HCT116 (cell line): ENCODE measurements at regions not wholly inside any gene's neighbourhood (a gene's known extent, or its start where the extent isn't known, plus 50 kb on each side); places are given as distances from the start of the nearest gene placed in this dataset.

Experiments
- ATAC-seq: fragments of 200-7000 bp; cut with Tn5 transposase; 2 replicates; pipeline ENCODE4 v1.9.1; 2020; ENCODE audit warnings: mild to moderate bottlenecking, moderate library complexity
- BruUV-seq: library from RNA; stranded (reverse); fragments of 400-500 nt; replicated peaks from 2 replicates; lab custom pipeline; 2021; lab: Mats Ljungman, UMichigan
- CTCF ChIA-PET: fragments of 300-600 bp; sonication (Branson Sonifier 250); formaldehyde crosslinking; loops from one replicate; lab custom pipeline; 2021; ENCODE audit warnings: antibody characterized with exemption; lab: Charles Lee
- POLR2A ChIA-PET: fragments of 300-600, 350-600 bp; sonication (Branson Sonifier 250); formaldehyde crosslinking; loops from one replicate; lab custom pipeline; 2021; ENCODE audit warnings: antibody characterized with exemption; lab: Charles Lee
- RAD21 ChIA-PET, 2 experiments: fragments of 300-600 bp; sonication (Branson Sonifier 250); formaldehyde crosslinking; loops; one replicate each; lab custom pipeline; 2023; ENCODE audit warnings: low total read pairs in 2 of 2; ENCODE audit not compliant: uncharacterized antibody in 2 of 2, unreplicated experiment in 2 of 2, low non-redundant PET in 1 of 2; lab: Charles Lee
- DNase-seq: peaks from one replicate; pipeline ENCODE4 v3.0.0-alpha.2; 2010; ENCODE audit warnings: low read depth, low spot score
- H2AFZ ChIP-seq: fragments of 200-600 bp; shearing (Covaris generic), sonication (generic); 2 replicates; pipeline ENCODE4 v1.6.1; 2017; ENCODE audit warnings: low read depth, mixed run types, mixed read lengths, antibody characterized with exemption, low read length; ENCODE audit not compliant: poor library complexity, severe bottlenecking
- H3K27ac ChIP-seq: 2 replicates; pipeline ENCODE4 v1.5.1; 2012; ENCODE audit warnings: low read depth, low read length
- H3K27me3 ChIP-seq: fragments of 200-600 bp; sonication (generic); 2 replicates; pipeline ENCODE4 v1.6.1; 2016; ENCODE audit warnings: mixed run types, low read length, mixed read lengths; ENCODE audit not compliant: insufficient read depth
- H3K36me3 ChIP-seq, 2 experiments: fragments of 200-500 bp in 1 of 2; fragments of 200-600 bp in 1 of 2; sonication (Bioruptor generic) in 1 of 2; sonication (generic) in 1 of 2; 2 replicates each; pipeline versions ENCODE4 v1.5.1 to v1.6.1; 2014 to 2016; ENCODE audit warnings: low read length in 2 of 2, inconsistent platforms in 1 of 2, mixed read lengths in 1 of 2, mixed run types in 1 of 2; ENCODE audit not compliant: insufficient read depth in 2 of 2, control insufficient read depth in 1 of 2
- H3K4me1 ChIP-seq, 2 experiments: fragments of 200-600 bp in 1 of 2; sonication (generic) in 1 of 2; 2 replicates each; pipeline versions ENCODE4 v1.5.1 to v1.6.1; 2012 to 2017; ENCODE audit warnings: low read length in 2 of 2, inconsistent platforms in 1 of 2, mild to moderate bottlenecking in 1 of 2, mixed read lengths in 1 of 2, mixed run types in 1 of 2, moderate library complexity in 1 of 2; ENCODE audit not compliant: insufficient read depth in 2 of 2, control insufficient read depth in 1 of 2
- H3K4me2 ChIP-seq: fragments of 200-600 bp; sonication (generic); 2 replicates; pipeline ENCODE4 v1.6.1; 2017; ENCODE audit warnings: mixed run types, low read length, mixed read lengths
- H3K4me3 ChIP-seq, 2 experiments: fragments of 200-600 bp in 1 of 2; sonication (generic) in 1 of 2; replicated peaks in 1 of 2; 2 replicates each; pipeline ENCODE4 v1.5.1; 2011 to 2016; ENCODE audit warnings: low read length in 2 of 2, control low read depth in 1 of 2, low read depth in 1 of 2, mild to moderate bottlenecking in 1 of 2, mixed read lengths in 1 of 2, mixed run types in 1 of 2
- H3K79me2 ChIP-seq: fragments of 200-600 bp; sonication (generic); 2 replicates; pipeline ENCODE4 v1.6.1; 2017; ENCODE audit warnings: mild to moderate bottlenecking, mixed run types, low read length, moderate library complexity, mixed read lengths; ENCODE audit not compliant: insufficient read depth
- H3K9ac ChIP-seq: fragments of 200-600 bp; sonication (generic); 2 replicates; pipeline ENCODE4 v1.6.1; 2016; ENCODE audit warnings: low read length, mixed read lengths
- H3K9me2 ChIP-seq: fragments of 200-600 bp; sonication (generic), shearing (Covaris generic); 2 replicates; pipeline ENCODE4 v1.6.1; 2017; ENCODE audit warnings: mixed run types, mild to moderate bottlenecking, moderate library complexity; ENCODE audit not compliant: insufficient read depth
- H3K9me3 ChIP-seq, 2 experiments: fragments of 200-500 bp in 1 of 2; fragments of 200-600 bp in 1 of 2; sonication (Bioruptor generic) in 1 of 2; sonication (generic) in 1 of 2; 2 replicates each; pipeline ENCODE4 v1.6.1; 2014 to 2017; ENCODE audit warnings: low read length in 2 of 2, mixed read lengths in 2 of 2, inconsistent platforms in 1 of 2, low read depth in 1 of 2, mild to moderate bottlenecking in 1 of 2, mixed run types in 1 of 2, moderate library complexity in 1 of 2; ENCODE audit not compliant: control insufficient read depth in 1 of 2, insufficient read depth in 1 of 2
- H4K20me1 ChIP-seq: fragments of 200-600 bp; sonication (generic), shearing (Covaris generic); 2 replicates; pipeline ENCODE4 v1.6.1; 2017; ENCODE audit warnings: mixed run types, mild to moderate bottlenecking, moderate library complexity; ENCODE audit not compliant: insufficient read depth
- ATF3 ChIP-seq: IDR thresholded peaks from 2 replicates; pipeline ENCODE4 v1.6.1; 2012
- CBX3 ChIP-seq: IDR thresholded peaks from 2 replicates; pipeline ENCODE4 v1.6.1; 2012; ENCODE audit warnings: low read depth
- CEBPB ChIP-seq: IDR thresholded peaks from 2 replicates; pipeline ENCODE4 v1.6.1; 2012; ENCODE audit warnings: low read depth
- CTCF ChIP-seq, 3 experiments: fragments of 200-600 bp in 1 of 3; sonication (generic) in 1 of 3; IDR thresholded peaks in 2 of 3; conservative IDR thresholded peaks in 1 of 3; 2 replicates each; pipeline ENCODE4 v1.5.1; 2012 to 2017; ENCODE audit warnings: low read depth in 2 of 3, low read length in 2 of 3, antibody characterized with exemption in 1 of 3, borderline replicate concordance in 1 of 3, control low read depth in 1 of 3, mild to moderate bottlenecking in 1 of 3, mixed read lengths in 1 of 3, mixed run types in 1 of 3, moderate library complexity in 1 of 3; ENCODE audit not compliant: insufficient read depth in 1 of 3
- EGR1 ChIP-seq: IDR thresholded peaks from 2 replicates; pipeline ENCODE4 v1.6.1; 2012; ENCODE audit warnings: low read depth
- ELF1 ChIP-seq: IDR thresholded peaks from 2 replicates; pipeline ENCODE4 v1.6.1; 2012; ENCODE audit warnings: low read depth, borderline replicate concordance
- EZH2 ChIP-seq: fragments of 200-600 bp; sonication (generic); IDR thresholded peaks from 2 replicates; pipeline ENCODE4 v1.6.1; 2017; ENCODE audit warnings: antibody characterized with exemption, mixed run types
- FOSL1 ChIP-seq: IDR thresholded peaks from 2 replicates; pipeline ENCODE4 v1.6.1; 2012; ENCODE audit warnings: low read depth
- JUND ChIP-seq: IDR thresholded peaks from 2 replicates; pipeline ENCODE4 v1.6.1; 2012
- POLR2A ChIP-seq: IDR thresholded peaks from 2 replicates; pipeline ENCODE4 v1.7.0; 2011; ENCODE audit warnings: borderline replicate concordance; ENCODE audit not compliant: insufficient read depth, insufficient read length; ENCODE audit errors: extremely low read depth
- POLR2AphosphoS5 ChIP-seq: IDR thresholded peaks from 2 replicates; pipeline ENCODE4 v1.6.1; 2011; ENCODE audit warnings: mild to moderate bottlenecking, low read depth, low read length, moderate library complexity
- RAD21 ChIP-seq: IDR thresholded peaks from 2 replicates; pipeline ENCODE4 v1.6.1; 2012; ENCODE audit warnings: low read depth, mild to moderate bottlenecking
- REST ChIP-seq: IDR thresholded peaks from 2 replicates; pipeline ENCODE4 v1.6.1; 2012; ENCODE audit warnings: low read depth
- SIN3A ChIP-seq: IDR thresholded peaks from 2 replicates; pipeline ENCODE4 v1.6.1; 2012; ENCODE audit warnings: low read depth
- SRF ChIP-seq: IDR thresholded peaks from 2 replicates; pipeline ENCODE4 v1.6.1; 2012; ENCODE audit warnings: low read depth
- YY1 ChIP-seq: IDR thresholded peaks from 2 replicates; pipeline ENCODE4 v1.6.1; 2011; ENCODE audit warnings: low read length, low read depth, moderate library complexity, mild to moderate bottlenecking; ENCODE audit not compliant: insufficient replicate concordance; ENCODE audit errors: extremely low read depth
- ZBTB33 ChIP-seq: IDR thresholded peaks from 2 replicates; pipeline ENCODE4 v1.6.1; 2011; ENCODE audit warnings: mild to moderate bottlenecking, low read length, moderate library complexity; ENCODE audit not compliant: insufficient replicate concordance; ENCODE audit errors: extremely low read depth
- ZFX ChIP-seq: fragments of 450-650 bp; IDR thresholded peaks from 2 replicates; pipeline ENCODE4 v1.6.1; 2017
- ZNF274 ChIP-seq: fragments of 200-500 bp; sonication (Bioruptor generic); IDR thresholded peaks from 2 replicates; pipeline ENCODE4 v1.6.1; 2014; ENCODE audit warnings: mild to moderate bottlenecking, low read depth, low read length, inconsistent platforms
- intact Hi-C: fragments of 100-400 bp; cut with micrococcal nuclease; formaldehyde crosslinking; loops from 2 replicates; pipeline ENCODE4 v1.10.0; 2022

- H3K79me2 ChIP-seq = no peaks in the 10 kb centered on the region
- RAD21 ChIA-PET = no interaction called here
- POLR2A ChIA-PET = no interaction called here
- no peaks in the 10 kb centered on the region for H4K20me1 ChIP-seq
- no peaks in the 10 kb centered on the region for H3K9me2 ChIP-seq
- no peak overlapping the region for H3K4me3 ChIP-seq
- DNase-seq (no peak), ATAC-seq (no peak)
- no peaks in the 10 kb centered on the region for H3K27me3 ChIP-seq
- no peak overlapping the region for H3K9ac ChIP-seq
- no peak overlapping the region for H3K27ac ChIP-seq
- no peak overlapping the region for H2AFZ ChIP-seq
- BruUV-seq = no TSS peak
- CTCF ChIA-PET = no interaction called here
- no peaks in the 10 kb centered on the region for H3K9me3 ChIP-seq
- no peaks in the 10 kb centered on the region for H3K4me1 ChIP-seq
- no peak for TF ChIP-seq CTCF (IDR thresholded peaks at IDR 0.05 in 2 of 3, conservative IDR thresholded peaks at IDR 0.05 in 1 of 3; ENCODE audit: borderline replicate concordance in 1 of 3, insufficient read depth in 1 of 3, low read depth in 2 of 3, low read length in 2 of 3)
- no peak for TF ChIP-seq ATF3
- no peak for TF ChIP-seq POLR2A
- TF ChIP-seq ELF1 = no peak
- no peak for TF ChIP-seq YY1
- TF ChIP-seq CEBPB = no peak
- TF ChIP-seq REST = no peak
- TF ChIP-seq ZNF274 = no peak
- TF ChIP-seq SRF = no peak
- TF ChIP-seq EGR1 = no peak
- TF ChIP-seq POLR2AphosphoS5 = no peak
- no peak for TF ChIP-seq ZFX
- TF ChIP-seq JUND = no peak
- TF ChIP-seq RAD21 = no peak
- TF ChIP-seq SIN3A = no peak
- no peak for TF ChIP-seq CBX3
- TF ChIP-seq ZBTB33 = no peak
- no peak for TF ChIP-seq EZH2
- no peak for TF ChIP-seq FOSL1
- H3K4me2 ChIP-seq = no peak overlapping the region
- H3K36me3 ChIP-seq = no peaks in the 10 kb centered on the region
- intact Hi-C loops = no loop called here
These were observed 447.4 kb upstream of the PKDCC start for GRCh38 chr2:41600460-41600859.
